Breast epithelium (tissue), 4 donors: ENCODE measurements at regions not wholly inside any gene's neighbourhood (a gene's known extent, or its start where the extent isn't known, plus 50 kb on each side); places are given as distances from the start of the nearest gene placed in this dataset.

Experiments used
- DNase-seq, 2 donors: peaks; one replicate each; pipeline ENCODE4 v3.0.0-alpha.2; 2019; ENCODE audit warnings: low spot score in 2 of 2
- H3K27ac ChIP-seq, 2 donors: fragments of 200-600 bp; sonication (generic) in 1 of 2; one replicate each; pipeline ENCODE4 v1.5.1; 2016 to 2019; ENCODE audit warnings: mild to moderate bottlenecking in 1 of 2
- H3K27me3 ChIP-seq, 2 donors: fragments of 200-600 bp; sonication (generic) in 1 of 2; one replicate each; pipeline versions ENCODE4 v1.5.1 to v1.6.0; 2017 to 2019; ENCODE audit warnings: control low read depth in 1 of 2, mild to moderate bottlenecking in 1 of 2
- H3K36me3 ChIP-seq: fragments of 200-600 bp; one replicate; pipeline ENCODE4 v1.5.1; 2019
- H3K4me1 ChIP-seq, 2 donors: fragments of 200-600 bp; sonication (generic); one replicate each; pipeline ENCODE4 v1.5.1; 2016 to 2019; ENCODE audit warnings: control low read depth in 1 of 2
- H3K4me3 ChIP-seq, 3 donors: fragments of 200-600 bp; sonication (generic); 1 replicate in 2 of 3; 2 replicates in 1 of 3; pipeline ENCODE4 v1.5.1; 2016 to 2019; ENCODE audit warnings: mild to moderate bottlenecking in 3 of 3, moderate library complexity in 2 of 3
- H3K9me3 ChIP-seq, 2 donors: fragments of 200-600 bp; sonication (generic) in 1 of 2; one replicate each; pipeline ENCODE4 v1.5.1; 2016 to 2019; ENCODE audit warnings: control low read depth in 1 of 2
- CTCF ChIP-seq, 3 donors: fragments of 450-650 bp; IDR thresholded peaks; one replicate each; pipeline ENCODE4 v1.5.1; 2016 to 2017; ENCODE audit warnings: antibody characterized with exemption in 3 of 3, mild to moderate bottlenecking in 3 of 3, moderate library complexity in 3 of 3
- POLR2A ChIP-seq: fragments of 450-650 bp; IDR thresholded peaks from one replicate; pipeline ENCODE4 v1.6.1; 2016; ENCODE audit warnings: antibody characterized with exemption, mild to moderate bottlenecking, moderate library complexity
- POLR2AphosphoS5 ChIP-seq, 3 donors: sonication (generic); formaldehyde crosslinking; IDR thresholded peaks; one replicate each; pipeline ENCODE4 v1.6.1; 2017; ENCODE audit warnings: antibody characterized with exemption in 3 of 3
- intact Hi-C: fragments of 100-400 bp; cut with DNase I; formaldehyde crosslinking; loops from one replicate; pipeline ENCODE4 v1.15.1; 2023; ENCODE audit warnings: low total_unique reads

- no peaks in the 10 kb centered on the region for H3K9me3 ChIP-seq
- DNase-seq, result peak; percentile 56 to 81
- peak; percentile 78 to 89 (median 86) for TF ChIP-seq CTCF (IDR thresholded peaks at IDR 0.05)
- no peak for TF ChIP-seq POLR2A
- H3K4me3 ChIP-seq, result no peak overlapping the region
- H3K4me1 ChIP-seq, result no peaks in the 10 kb centered on the region
- H3K36me3 ChIP-seq, result no peaks in the 10 kb centered on the region
- H3K27ac ChIP-seq, result no peak overlapping the region
- intact Hi-C loops, result loop anchor here (5.0 kb wide), 1 partner anchor 116 kb away; no protein-coding TSS in a partner anchor
- no peaks in the 10 kb centered on the region for H3K27me3 ChIP-seq
These were observed 65.5 kb upstream of the LRP8 start for GRCh38 chr1:53393325-53393792.

- H3K4me3 ChIP-seq, result no peak overlapping the region
- no peaks in the 10 kb centered on the region for H3K27me3 ChIP-seq
- no peak overlapping the region for H3K27ac ChIP-seq
- TF ChIP-seq POLR2A (no peak), CTCF (IDR thresholded peaks at IDR 0.05) (no peak), POLR2AphosphoS5 (IDR thresholded peaks at IDR 0.05) (no peak)
- no peaks in the 10 kb centered on the region for H3K4me1 ChIP-seq
- no peaks in the 10 kb centered on the region for H3K36me3 ChIP-seq
- intact Hi-C loops, result loop anchor here (5.0 kb wide), 1 partner anchor 117 kb away; no protein-coding TSS in a partner anchor
- DNase-seq, result no peak
- no peaks in the 10 kb centered on the region for H3K9me3 ChIP-seq
These were observed 64.9 kb upstream of the DMRTB1 start for GRCh38 chr1:53394306-53394705.

DNA sequence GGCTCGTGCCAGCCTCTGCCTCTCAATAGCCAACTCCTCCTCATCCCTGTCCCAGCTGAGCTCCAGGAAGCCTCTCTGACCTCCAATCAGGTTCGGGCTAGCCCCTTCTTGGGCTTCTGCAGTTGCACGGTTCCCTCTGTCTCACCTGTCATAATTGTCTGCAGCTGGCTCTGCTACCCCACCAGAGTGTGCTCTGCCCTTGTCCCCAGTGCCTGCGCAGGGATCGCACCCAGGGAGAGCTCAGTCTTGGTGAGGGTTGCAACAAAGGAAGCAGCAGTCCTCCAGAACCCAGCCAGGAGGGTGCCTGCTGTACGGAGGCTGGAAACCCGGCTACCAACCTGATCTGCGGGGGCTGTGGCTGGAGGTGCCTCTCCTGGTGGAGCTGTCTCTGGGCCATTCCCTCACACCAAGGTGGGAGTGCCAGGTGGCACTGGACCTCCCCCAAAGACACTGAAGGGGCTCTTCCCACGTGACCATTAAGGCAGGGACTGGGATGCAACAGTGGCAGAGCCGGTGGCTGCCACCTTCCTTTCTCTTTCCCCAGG lies 63.5 kb upstream of the DMRTB1 start:
- Histone ChIP-seq H3K27me3 (no peaks in the 10 kb centered on the region), H3K9me3 (no peaks in the 10 kb centered on the region), H3K4me1 (no peaks in the 10 kb centered on the region), H3K4me3 (no peak overlapping the region), H3K36me3 (no peaks in the 10 kb centered on the region), H3K27ac (no peak overlapping the region)
- intact Hi-C loops, result no loop called here
- TF ChIP-seq CTCF (IDR thresholded peaks at IDR 0.05), result no peak
- TF ChIP-seq POLR2AphosphoS5 (IDR thresholded peaks at IDR 0.05), result no peak
- no peak for TF ChIP-seq POLR2A
- DNase-seq, result no peak

- no peaks in the 10 kb centered on the region for H3K9me3 ChIP-seq
These were observed 62.5 kb upstream of the DMRTB1 start for GRCh38 chr1:53396573-53397268.

More at GRCh38 chr1:53396573-53397268, 62.5 kb upstream of the DMRTB1 start:
- Histone ChIP-seq H3K36me3 (no peaks in the 10 kb centered on the region), H3K4me1 (no peaks in the 10 kb centered on the region), H3K27me3 (no peaks in the 10 kb centered on the region), H3K27ac (no peak overlapping the region), H3K4me3 (no peak overlapping the region)
- intact Hi-C loops, result no loop called here
- no peak for DNase-seq
- TF ChIP-seq POLR2A (no peak), CTCF (IDR thresholded peaks at IDR 0.05) (no peak)
